HG03342 (cell line): ENCODE measurements at regions not wholly inside any gene's neighbourhood (a gene's known extent, or its start where the extent isn't known, plus 50 kb on each side); places are given as distances from the start of the nearest gene placed in this dataset.
"Not testable (repeated sequence)": the region's sequence is repeated elsewhere in the genome, so short reads cannot be mapped to it uniquely, and the experiment has no call there.

Experiments
- ATAC-seq: cut with Tn5 transposase; IDR thresholded peaks from one replicate; pipeline ENCODE4 v1.9.1; 2021; ENCODE audit warnings: mild to moderate bottlenecking, moderate library complexity; ENCODE audit not compliant: unreplicated experiment

DNA sequence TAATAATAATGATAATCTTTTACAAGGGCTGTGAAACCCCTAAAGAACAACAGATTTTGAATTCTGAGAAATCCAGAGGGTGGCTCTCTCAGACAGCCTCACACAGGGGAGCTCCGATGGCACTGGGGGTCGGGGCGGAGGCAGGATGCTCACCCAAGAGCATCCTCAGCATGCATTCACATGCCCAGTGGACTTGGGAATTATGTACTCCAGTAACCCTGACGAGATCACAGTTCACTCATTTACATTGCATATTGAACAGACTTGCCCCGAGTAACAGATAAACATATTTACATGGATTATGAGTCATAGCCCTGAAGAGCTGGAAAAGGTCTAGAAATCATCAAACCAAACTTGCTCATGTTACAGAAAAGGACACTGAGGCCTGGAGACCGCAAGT is 482.7 kb upstream of the JARID2 start:
- ATAC-seq: no peak

DNA sequence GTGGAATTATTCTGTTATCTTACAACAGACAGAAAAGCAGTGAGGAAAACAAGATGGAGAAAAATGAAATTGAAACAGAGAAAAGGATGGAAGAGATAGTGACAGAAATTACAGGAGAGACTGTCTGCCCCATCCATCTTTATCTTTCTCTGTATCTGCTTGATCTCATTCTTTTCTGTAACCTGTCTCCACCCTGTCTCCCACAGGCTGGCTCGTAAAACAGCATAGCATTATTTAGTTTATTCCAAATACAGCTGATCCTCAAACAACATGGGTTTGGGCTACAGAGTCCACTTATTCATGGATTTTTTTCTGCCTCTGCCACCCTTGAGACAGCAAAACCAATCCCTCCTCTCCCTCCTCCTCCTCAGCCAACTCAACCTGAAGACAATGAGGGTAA is 482.3 kb upstream of the JARID2 start:
- ATAC-seq: no peak

- ATAC-seq: no peak
These were observed 480.8 kb upstream of the JARID2 start for GRCh38 chr6:14765106-14765505.

GRCh38 chr6:14765721-14766390 is 480.0 kb upstream of the JARID2 start:
- no peak for ATAC-seq

- ATAC-seq: no peak
These were observed 479.4 kb upstream of the JARID2 start for GRCh38 chr6:14766391-14766994.

DNA sequence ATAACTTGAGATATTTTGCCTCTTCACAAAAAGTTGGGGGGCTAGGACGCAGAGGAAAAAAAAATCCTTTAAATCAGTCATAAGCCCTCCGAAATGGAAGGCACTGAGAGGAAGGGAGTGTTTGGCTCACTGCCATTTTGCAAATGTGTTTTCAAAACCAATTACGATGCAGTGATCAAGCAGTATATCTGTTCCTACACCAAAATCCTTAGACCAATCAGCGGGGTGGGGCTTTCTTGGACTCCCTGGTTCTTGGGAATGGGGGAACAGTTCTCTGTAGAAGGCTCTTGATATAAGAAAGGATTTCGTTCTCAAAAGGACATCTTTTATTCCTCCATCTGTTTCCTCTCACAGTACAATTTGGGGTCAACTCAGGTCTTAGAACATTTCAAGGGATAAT is 478.6 kb upstream of the JARID2 start:
- ATAC-seq: no peak

DNA sequence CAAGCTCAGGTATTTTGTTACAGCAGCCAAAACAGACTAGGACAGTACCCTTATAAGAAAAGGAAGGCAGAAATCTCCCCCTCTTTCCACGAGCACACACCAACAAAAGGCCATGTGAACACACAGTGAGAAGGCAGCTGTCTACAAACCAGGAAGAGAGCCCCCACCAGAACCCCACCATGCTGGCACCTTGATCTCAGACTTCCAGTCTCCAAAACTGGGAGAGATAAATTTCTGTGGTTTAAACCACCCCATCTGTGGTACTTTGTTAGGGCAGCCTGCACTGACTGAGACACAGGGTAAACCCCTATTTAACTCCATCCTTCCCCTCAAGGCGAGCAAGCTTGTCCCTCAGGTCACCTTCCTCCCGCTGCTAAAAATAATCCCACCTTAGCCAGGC is 475.8 kb upstream of the JARID2 start:
- no peak for ATAC-seq

DNA sequence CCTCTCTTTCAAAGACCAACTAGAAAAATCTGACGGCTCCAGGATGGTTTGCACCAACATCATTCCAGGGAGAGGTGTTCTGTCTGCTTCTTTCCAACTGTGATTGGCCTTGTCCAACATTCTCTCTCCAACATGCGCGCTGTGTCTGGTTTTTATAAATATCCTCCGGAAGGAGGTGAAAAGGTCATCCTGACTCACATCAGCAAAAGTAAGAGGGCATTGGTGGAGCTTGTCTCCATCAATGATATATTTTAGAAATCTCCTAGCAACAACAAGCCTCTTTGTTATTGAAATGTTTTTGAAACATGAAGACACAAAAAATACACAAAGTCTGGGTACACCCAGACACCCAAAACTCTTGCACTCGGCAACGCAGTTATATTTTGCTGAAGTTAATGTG is 475.3 kb upstream of the JARID2 start:
- no peak for ATAC-seq

- no peak for ATAC-seq
These were observed 474.9 kb upstream of the JARID2 start for GRCh38 chr6:14771016-14771415.

- no peak for ATAC-seq
These were observed 473.7 kb upstream of the JARID2 start for GRCh38 chr6:14772188-14772587.

DNA sequence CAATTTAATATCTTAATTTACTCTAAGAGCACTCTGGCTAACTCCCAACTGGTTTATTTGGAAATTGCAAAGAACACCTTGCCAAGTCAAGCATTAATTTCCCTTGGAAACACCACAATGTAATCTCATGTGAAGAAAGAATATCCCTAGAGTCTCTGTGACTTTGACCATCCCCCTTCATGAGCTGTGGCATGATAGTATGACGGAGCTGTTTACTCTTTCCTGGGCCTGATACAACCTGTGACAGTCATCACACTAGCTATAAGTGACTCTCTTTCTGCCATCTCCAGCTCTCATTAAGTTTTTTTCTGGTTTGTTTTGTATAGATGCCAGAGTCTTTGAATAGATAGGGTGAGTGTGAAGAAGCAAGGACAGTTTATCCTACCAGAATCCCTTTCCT is 470.3 kb upstream of the JARID2 start:
- no peak for ATAC-seq

- no peak for ATAC-seq
These were observed 469.6 kb upstream of the JARID2 start for GRCh38 chr6:14776307-14776706.

- ATAC-seq: no peak
These were observed 463.9 kb upstream of the JARID2 start for GRCh38 chr6:14781772-14782525.

DNA sequence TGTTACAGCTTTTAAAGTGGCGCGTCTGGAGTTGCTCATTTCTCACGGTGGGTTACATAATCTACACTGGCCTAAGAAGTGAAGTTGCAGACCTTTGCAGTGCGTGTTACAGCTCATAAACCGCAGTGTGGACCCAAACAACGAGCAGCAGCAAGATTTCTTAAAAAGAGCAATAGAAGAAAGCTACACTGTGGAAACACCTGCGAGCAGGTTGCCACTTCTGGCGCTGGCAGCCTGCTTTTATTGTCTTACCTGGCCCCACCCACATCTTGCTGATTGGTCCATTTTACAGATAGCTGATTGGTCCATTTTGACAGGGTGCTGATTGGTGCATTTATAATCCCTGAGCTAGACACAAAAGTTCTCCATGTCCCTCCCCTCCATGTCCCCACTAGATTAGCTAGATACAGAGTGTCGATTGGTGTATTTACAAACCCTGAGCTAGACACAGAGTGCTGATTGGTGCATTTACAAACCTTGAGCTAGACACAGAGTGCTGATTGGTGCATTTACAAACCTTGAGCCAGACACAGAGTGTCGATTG is 462.9 kb upstream of the JARID2 start:
- ATAC-seq: not testable (repeated sequence)

DNA sequence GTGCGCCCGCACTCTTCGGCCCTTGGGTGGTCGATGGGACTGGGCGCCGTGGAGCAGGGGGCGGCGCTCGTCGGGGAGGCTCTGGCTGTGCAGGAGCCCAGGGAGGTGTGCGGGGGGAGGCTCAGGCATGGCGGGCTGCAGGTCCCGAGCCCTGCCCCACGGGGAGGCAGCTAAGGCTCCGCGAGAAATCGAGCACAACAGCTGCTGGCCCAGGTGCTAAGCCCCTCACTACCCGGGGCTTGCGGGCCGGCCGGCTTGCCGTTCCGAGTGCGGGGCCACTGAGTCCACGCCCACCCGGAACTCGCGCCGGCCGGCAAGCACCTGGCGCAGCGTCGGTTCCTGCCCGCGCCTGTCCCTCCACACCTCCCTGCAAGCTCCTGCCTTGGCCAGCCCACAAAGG is 462.3 kb upstream of the JARID2 start:
- no peak for ATAC-seq

GRCh38 chr6:14784596-14785492 is 461.0 kb upstream of the JARID2 start:
- ATAC-seq: no peak

GRCh38 chr6:14785493-14785790 is 460.4 kb upstream of the JARID2 start:
- ATAC-seq: no peak

GRCh38 chr6:14786008-14786407 is 459.9 kb upstream of the JARID2 start:
- ATAC-seq: no peak

GRCh38 chr6:14786455-14786854 is 459.4 kb upstream of the JARID2 start:
- no peak for ATAC-seq

DNA sequence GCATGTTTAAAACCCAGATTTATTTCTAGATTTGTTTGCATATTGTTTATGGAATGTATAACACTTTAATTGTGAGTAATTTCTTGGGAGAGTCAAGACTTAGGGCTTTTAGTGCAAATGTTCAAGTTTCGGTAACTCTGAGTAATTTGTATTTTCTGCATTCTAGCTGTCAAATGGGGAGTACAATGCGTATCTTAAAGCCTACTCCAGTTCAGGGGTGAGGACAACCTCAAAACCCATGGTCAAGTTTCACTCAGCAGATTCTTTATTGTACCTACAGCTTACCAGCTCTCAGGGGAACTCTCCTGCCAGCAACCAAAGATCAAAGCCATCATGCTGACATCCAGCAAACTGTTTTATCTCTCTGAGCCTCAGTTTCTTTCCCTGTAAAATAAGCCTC is 458.6 kb upstream of the JARID2 start:
- no peak for ATAC-seq

GRCh38 chr6:14787677-14788076 is 458.2 kb upstream of the JARID2 start:
- ATAC-seq: no peak
